ENCODE measurements at regions not wholly inside any gene's neighbourhood (a gene's known extent, or its start where the extent isn't known, plus 50 kb on each side); places are given as distances from the start of the nearest gene placed in this dataset.

DNA sequence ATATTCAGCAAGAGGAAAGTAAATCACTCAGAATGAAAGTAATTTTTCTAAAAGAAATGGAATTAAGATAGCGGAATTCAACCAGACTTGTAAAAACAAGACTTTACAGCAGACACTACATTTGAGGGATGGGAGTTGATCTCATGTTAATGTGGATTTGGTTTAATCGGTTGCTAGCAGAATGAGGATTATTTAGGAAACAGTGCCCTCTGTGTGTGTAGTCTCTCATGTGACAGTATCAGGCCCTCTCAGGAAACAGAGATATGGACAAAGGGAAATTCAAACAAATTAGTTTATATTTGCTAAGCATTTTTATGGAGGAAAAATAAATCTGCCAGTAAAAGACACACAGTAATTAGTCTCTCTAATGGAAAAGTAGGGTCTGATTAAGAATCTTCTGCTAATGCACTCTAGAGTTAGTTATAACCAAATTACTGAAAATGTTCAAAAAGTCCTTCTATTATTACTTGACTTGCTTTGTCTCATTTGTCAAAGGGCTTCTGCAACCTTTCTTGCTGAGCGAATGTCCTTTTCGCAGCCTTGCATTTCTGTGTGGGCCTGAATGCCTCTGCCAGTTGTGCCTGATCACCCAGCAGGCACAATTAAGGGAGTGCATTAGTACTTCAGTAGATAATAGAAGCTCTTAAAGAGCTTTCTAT, 1282.3 kb upstream of the TENM3 start:
- TF ChIP-seq CTCF (IDR thresholded peaks at IDR 0.05; ENCODE audit: insufficient read depth, low read depth, low read length) = no peak
- no peak for TF ChIP-seq EZH2 (IDR thresholded peaks at IDR 0.05; ENCODE audit: insufficient read depth, low read length)
